ENCODE measurements at regions not wholly inside any gene's neighbourhood (a gene's known extent, or its start where the extent isn't known, plus 50 kb on each side); places are given as distances from the start of the nearest gene placed in this dataset.

- H3K36me3 ChIP-seq: no peaks in the 10 kb centered on the region
Measured at GRCh38 chr4:60019180-60019579, 1180.9 kb upstream of the ADGRL3 start.

GRCh38 chr4:60019946-60020345 lies 1180.2 kb upstream of the ADGRL3 start:
- H3K9me3 ChIP-seq: no peaks in the 10 kb centered on the region
- H3K27me3 ChIP-seq: no peaks in the 10 kb centered on the region
- WGBS: 35% methylated on average over 1 of the region's 1 CpG
- DNase-seq (ENCODE audit: extremely low spot score): no peak
- H3K4me3 ChIP-seq: no peak overlapping the region
- H3K36me3 ChIP-seq: no peaks in the 10 kb centered on the region
- intact Hi-C loops (cut with DNase I): no loop called here
- H3K27ac ChIP-seq (replicated peaks in 1 of 4): no peak overlapping the region
- peaks cover 0 to 7% (median 0%) of the 10 kb centered on the region in 4 donors for H3K4me1 ChIP-seq
- TF ChIP-seq CTCF (IDR thresholded peaks at IDR 0.05) (no peak), EP300 (IDR thresholded peaks at IDR 0.05) (no peak), POLR2AphosphoS5 (IDR thresholded peaks at IDR 0.05) (no peak), POLR2A (IDR thresholded peaks at IDR 0.05; ENCODE audit: low read depth) (no peak)

More at GRCh38 chr4:60019180-60019579, 1180.9 kb upstream of the ADGRL3 start:
- DNase-seq (ENCODE audit: extremely low spot score): no peak
- H3K27me3 ChIP-seq: no peaks in the 10 kb centered on the region
- no peaks in the 10 kb centered on the region for H3K9me3 ChIP-seq
- 83% methylated on average over 2 of the region's 2 CpGs for WGBS
- intact Hi-C loops (cut with DNase I): no loop called here
- no peak overlapping the region for H3K27ac ChIP-seq (replicated peaks in 1 of 4)
- TF ChIP-seq CTCF (IDR thresholded peaks at IDR 0.05) (no peak), POLR2A (IDR thresholded peaks at IDR 0.05; ENCODE audit: low read depth) (no peak), EP300 (IDR thresholded peaks at IDR 0.05) (no peak), POLR2AphosphoS5 (IDR thresholded peaks at IDR 0.05) (no peak)
- no peak overlapping the region for H3K4me3 ChIP-seq
- peaks cover 0 to 7% (median 0%) of the 10 kb centered on the region in 4 donors for H3K4me1 ChIP-seq

DNA sequence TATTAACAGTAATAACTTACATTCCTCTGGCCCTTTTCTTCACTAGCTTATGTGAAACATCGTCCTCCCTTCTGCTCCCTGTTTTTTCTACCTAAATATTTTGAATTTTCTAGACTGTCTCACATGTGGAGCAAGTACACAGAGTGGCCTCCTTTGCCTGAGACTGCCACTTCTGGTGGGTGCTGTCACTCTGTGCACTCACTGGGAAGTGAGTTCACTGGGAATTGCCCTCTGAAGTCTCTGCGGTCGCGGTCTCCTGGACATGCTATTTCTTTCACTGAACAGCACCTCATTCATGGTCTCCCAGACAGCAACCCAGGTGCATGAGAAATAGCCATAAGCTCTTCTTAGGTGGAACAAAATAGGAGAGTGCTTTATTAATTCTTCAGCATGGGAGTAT lies 1179.7 kb upstream of the ADGRL3 start:
- H3K4me3 ChIP-seq: no peak overlapping the region
- DNase-seq (ENCODE audit: extremely low spot score): no peak
- H3K9me3 ChIP-seq: no peaks in the 10 kb centered on the region
- H3K27me3 ChIP-seq: no peaks in the 10 kb centered on the region
- intact Hi-C loops (cut with DNase I): no loop called here
- H3K4me1 ChIP-seq: peaks cover 0 to 7% (median 0%) of the 10 kb centered on the region in 4 donors
- 30% methylated on average over 3 of the region's 4 CpGs for WGBS
- H3K36me3 ChIP-seq: no peaks in the 10 kb centered on the region
- TF ChIP-seq POLR2A (IDR thresholded peaks at IDR 0.05; ENCODE audit: low read depth): no peak
- no peak for TF ChIP-seq POLR2AphosphoS5 (IDR thresholded peaks at IDR 0.05)
- no peak for TF ChIP-seq EP300 (IDR thresholded peaks at IDR 0.05)
- TF ChIP-seq CTCF (IDR thresholded peaks at IDR 0.05): no peak
- no peak overlapping the region for H3K27ac ChIP-seq (replicated peaks in 1 of 4)

GRCh38 chr4:60033826-60034225 lies 1166.3 kb upstream of the ADGRL3 start:
- Histone ChIP-seq H3K27me3 (no peaks in the 10 kb centered on the region), H3K4me1 (no peaks in the 10 kb centered on the region), H3K27ac (replicated peaks in 1 of 4) (no peak overlapping the region), H3K4me3 (no peak overlapping the region), H3K36me3 (no peaks in the 10 kb centered on the region), H3K9me3 (no peaks in the 10 kb centered on the region)
- no peak for DNase-seq (ENCODE audit: extremely low spot score)
- intact Hi-C loops (cut with DNase I): no loop called here
- WGBS: 83% methylated on average over 3 of the region's 6 CpGs
- TF ChIP-seq POLR2AphosphoS5 (IDR thresholded peaks at IDR 0.05) (no peak), POLR2A (IDR thresholded peaks at IDR 0.05; ENCODE audit: low read depth) (no peak), CTCF (IDR thresholded peaks at IDR 0.05) (no peak), EP300 (IDR thresholded peaks at IDR 0.05) (no peak)

- Histone ChIP-seq H3K4me3 (no peak overlapping the region), H3K9me3 (no peaks in the 10 kb centered on the region), H3K36me3 (no peaks in the 10 kb centered on the region), H3K4me1 (no peaks in the 10 kb centered on the region), H3K27me3 (no peaks in the 10 kb centered on the region), H3K27ac (replicated peaks in 1 of 4) (no peak overlapping the region)
- DNase-seq (ENCODE audit: extremely low spot score): no peak
- intact Hi-C loops (cut with DNase I): no loop called here
- TF ChIP-seq CTCF (IDR thresholded peaks at IDR 0.05) (no peak), POLR2A (IDR thresholded peaks at IDR 0.05; ENCODE audit: low read depth) (no peak), EP300 (IDR thresholded peaks at IDR 0.05) (no peak), POLR2AphosphoS5 (IDR thresholded peaks at IDR 0.05) (no peak)
- WGBS: 21% methylated on average over 6 of the region's 6 CpGs
Measured at GRCh38 chr4:60034361-60034760, 1165.8 kb upstream of the ADGRL3 start.
